DMS114 treated with DMSO at 0.1 percent for 48 hours (cell line): ENCODE measurements at regions not wholly inside any gene's neighbourhood (a gene's known extent, or its start where the extent isn't known, plus 50 kb on each side); places are given as distances from the start of the nearest gene placed in this dataset.

ENCODE experiments used
- DNase-seq: peaks from one replicate; lab custom pipeline; 2025; ENCODE audit not compliant: unreplicated experiment; lab: John Stamatoyannopoulos, UW

- no peak for DNase-seq
Measured at GRCh38 chr20:1798982-1799381, 96.2 kb upstream of the SIRPA start.

DNA sequence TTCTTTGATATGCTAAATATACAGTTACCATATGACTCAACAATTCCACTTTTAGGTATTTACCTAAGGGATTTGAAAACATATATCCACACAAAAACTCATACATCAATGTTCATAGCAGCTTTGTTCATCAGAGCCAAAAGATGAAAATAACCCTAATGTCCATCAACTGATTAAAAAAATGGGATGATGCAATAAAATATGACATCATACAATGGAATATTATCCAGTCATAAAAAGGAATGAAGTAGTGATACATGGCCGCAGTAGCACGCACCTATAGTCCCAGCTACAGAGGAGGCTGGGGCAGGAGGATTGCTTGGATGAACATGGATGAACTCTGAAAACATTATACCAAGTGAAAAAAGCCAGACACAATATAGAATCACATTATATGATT lies 101.4 kb upstream of the SIRPA start:
- DNase-seq = no peak

- no peak for DNase-seq
Measured at GRCh38 chr20:1792274-1792673, 102.9 kb upstream of the SIRPA start.

- no peak for DNase-seq
Measured at GRCh38 chr20:1790386-1790785, 104.8 kb upstream of the SIRPA start.

DNA sequence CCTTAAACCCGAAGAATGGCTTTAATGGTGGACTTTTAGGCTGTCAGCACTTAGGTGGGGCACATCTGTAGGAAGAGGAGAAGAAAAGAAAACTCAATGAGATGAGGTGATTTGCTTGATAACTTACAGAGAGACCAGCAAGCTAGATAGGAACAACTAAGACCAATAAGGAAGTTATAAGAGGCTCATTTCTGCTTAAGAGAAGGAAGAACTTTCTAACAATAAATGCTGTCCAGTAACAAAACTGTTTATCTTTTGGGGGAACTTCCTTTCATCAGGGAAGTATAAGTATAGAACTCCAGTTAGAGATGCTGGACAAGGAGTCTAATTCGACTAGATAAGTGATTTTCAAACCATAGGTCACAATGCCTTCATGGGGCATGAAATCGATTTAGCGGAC lies 107.2 kb upstream of the SIRPA start:
- DNase-seq = no peak

DNA sequence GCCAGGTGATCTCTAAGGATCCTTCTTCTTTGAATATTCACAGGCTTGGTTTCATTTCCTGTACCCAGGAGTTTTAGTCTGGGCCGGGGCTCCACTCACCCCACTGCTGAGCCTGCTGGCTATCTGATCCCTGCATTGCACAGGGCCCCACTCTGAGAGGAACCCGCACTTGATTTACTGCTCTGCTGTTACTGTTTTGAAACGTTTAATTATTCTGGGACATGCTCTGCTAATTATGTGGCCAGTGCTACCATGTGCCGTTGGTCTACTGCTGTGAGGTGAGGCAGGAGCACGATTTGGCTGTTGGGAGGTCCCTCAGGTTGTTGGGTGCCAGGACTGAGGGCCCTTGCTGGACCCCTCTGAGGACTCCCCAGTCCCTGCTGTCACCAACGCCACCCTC lies 108.7 kb upstream of the SIRPA start:
- DNase-seq = no peak

GRCh38 chr20:1784586-1784985 lies 110.6 kb upstream of the SIRPA start:
- no peak for DNase-seq

- no peak for DNase-seq
Measured at GRCh38 chr20:1783245-1783644, 112.0 kb upstream of the SIRPA start.

GRCh38 chr20:1782181-1782580 lies 113.0 kb upstream of the SIRPA start:
- no peak for DNase-seq

- no peak for DNase-seq
Measured at GRCh38 chr20:1779567-1779966, 115.6 kb upstream of the SIRPA start.

GRCh38 chr20:1778338-1778737 lies 116.9 kb upstream of the SIRPA start:
- no peak for DNase-seq

DNA sequence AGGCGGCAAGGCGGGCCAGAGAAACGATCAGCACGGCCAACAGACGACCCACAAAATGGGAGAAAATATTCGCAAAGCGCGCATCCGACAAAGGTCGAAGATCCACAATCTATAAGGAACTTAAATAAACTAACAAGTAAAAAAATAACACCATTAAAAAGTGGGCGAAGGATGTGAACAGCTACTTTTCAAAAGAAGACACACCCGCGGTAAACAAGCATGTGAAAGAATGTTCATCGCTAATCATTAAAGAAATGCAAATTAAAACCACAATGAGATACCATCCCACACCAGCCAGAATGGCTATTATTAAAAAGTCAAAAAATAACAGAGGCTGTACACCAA lies 117.8 kb upstream of the SIRPA start:
- no peak for DNase-seq

DNA sequence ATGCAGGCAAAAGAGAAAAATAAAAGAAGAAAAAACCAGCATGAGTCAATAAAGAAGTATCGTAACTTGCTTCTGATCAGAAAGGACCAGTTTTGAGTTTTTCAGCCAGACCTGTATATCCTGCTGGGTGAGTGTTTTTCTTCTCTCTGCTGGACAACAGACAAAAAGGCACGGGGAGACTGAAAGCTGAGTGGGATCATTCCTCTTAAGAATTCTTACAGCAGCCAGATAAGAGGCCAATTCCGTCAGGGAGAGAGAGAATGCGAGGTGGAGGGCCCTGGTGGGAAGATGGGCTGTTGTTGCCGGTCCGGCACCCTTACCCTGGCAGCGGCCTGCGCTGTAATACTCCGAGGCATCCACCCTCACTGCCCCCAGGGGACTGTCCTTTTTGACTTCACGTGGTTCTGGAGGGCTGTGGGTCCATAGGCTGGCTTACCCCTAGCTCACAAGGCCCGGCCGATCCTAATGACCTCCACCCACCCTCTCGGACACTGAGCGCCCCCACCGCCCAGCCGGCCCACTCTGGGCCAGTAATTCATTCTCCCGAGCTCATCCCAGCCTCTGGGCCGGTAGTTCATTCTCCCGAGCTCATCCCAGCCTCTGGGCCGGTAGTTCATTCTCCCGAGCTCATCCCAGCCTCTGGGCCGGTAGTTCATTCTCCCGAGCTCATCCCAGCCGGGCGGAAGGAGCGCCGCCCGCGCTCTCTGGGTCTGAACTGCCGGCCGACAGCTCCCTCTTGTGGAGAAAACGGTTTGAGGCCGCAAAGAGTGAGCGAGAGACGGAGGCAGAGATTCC lies 118.3 kb upstream of the SIRPA start:
- DNase-seq = peak; percentile 84

DNA sequence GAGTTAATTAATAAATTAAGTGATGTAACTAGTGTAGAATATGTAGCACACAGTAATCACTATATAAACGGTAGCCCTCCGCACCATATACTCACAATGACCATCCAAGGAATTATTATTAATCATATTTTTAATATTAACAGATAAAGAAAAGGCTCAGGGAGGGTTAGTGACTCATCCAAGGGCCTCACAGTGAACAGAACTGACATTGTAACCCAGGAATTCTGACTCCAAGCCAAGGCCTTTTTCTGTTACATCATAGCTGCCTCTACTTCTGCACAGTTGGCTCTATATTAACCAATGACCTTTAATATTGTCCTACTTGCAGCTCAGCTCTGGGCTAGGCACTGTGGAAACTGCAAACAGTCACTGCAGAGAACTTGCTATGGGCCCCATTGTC lies 117.5 kb upstream of the SIRPG start:
- no peak for DNase-seq

GRCh38 chr20:1774479-1774878 lies 116.9 kb upstream of the SIRPG start:
- no peak for DNase-seq

GRCh38 chr20:1773816-1774215 lies 116.2 kb upstream of the SIRPG start:
- DNase-seq = no peak

DNA sequence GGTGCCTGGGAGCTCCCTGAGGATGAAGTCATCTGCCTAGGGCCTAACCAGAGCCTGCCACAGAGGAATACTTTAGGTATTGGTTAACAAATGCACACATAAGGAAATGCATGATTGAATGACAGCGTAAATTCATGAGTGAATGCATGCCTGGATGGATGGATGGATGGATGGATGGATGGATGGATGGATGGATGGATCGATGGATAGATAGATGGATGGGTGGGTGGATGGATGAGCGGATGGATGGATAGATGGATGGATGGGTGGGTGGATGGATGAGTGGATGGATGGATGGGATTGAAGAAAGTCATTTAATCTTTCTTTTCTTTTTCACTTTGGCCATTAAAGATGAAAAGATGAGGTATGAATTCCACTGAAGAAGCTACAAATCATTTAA lies 111.9 kb upstream of the SIRPG start:
- no peak for DNase-seq

DNA sequence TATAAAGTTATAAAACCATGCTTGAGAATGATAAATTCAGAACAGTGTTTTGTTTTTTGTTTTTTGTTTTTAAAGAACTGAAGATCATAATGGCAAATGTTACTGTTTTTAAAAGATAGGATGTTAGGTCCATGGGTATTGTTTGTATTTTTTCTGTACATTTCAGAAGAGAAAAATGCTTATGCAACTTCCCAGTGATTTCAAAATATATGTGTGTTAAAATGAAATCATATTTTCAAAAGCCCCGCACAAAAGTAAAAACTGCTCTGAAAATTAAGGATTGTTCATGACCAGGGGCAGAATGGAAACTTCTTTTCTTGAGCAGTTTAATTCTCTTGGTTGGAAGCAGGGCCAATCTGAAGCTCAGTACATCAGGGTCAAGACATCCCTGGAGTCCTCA lies 109.2 kb upstream of the SIRPG start:
- DNase-seq = no peak

GRCh38 chr20:1764136-1765033 lies 106.8 kb upstream of the SIRPG start:
- peak; percentile 66 for DNase-seq

- DNase-seq = no peak
Measured at GRCh38 chr20:1761598-1761997, 104.0 kb upstream of the SIRPG start.

DNA sequence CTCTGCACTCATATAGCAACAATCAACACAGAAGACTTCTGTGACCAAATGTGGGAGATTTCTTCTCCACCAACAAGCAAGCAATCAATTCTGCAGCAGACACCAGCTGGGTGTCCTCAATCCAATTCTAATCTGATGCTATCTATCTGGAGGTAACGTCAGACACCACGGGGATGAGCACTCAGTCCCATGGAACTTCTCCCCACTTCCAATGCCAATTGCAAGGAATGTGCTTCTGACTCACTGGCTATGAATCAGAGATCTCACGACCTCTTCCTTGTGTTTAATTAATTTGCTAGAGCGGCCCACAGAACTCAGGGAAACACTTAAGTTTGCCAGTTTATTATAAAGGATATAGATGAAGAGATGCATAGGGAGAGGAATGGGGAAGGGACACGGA lies 103.5 kb upstream of the SIRPG start:
- DNase-seq = no peak

GRCh38 chr20:1758765-1759164 lies 101.2 kb upstream of the SIRPG start:
- DNase-seq = no peak
